GM19025 (cell line): ENCODE measurements at regions not wholly inside any gene's neighbourhood (a gene's known extent, or its start where the extent isn't known, plus 50 kb on each side); places are given as distances from the start of the nearest gene placed in this dataset.

Source experiments
- ATAC-seq: cut with Tn5 transposase; IDR thresholded peaks from one replicate; pipeline ENCODE4 v1.9.1; 2021; ENCODE audit warnings: mild to moderate bottlenecking, low read depth, moderate library complexity; ENCODE audit not compliant: unreplicated experiment

DNA sequence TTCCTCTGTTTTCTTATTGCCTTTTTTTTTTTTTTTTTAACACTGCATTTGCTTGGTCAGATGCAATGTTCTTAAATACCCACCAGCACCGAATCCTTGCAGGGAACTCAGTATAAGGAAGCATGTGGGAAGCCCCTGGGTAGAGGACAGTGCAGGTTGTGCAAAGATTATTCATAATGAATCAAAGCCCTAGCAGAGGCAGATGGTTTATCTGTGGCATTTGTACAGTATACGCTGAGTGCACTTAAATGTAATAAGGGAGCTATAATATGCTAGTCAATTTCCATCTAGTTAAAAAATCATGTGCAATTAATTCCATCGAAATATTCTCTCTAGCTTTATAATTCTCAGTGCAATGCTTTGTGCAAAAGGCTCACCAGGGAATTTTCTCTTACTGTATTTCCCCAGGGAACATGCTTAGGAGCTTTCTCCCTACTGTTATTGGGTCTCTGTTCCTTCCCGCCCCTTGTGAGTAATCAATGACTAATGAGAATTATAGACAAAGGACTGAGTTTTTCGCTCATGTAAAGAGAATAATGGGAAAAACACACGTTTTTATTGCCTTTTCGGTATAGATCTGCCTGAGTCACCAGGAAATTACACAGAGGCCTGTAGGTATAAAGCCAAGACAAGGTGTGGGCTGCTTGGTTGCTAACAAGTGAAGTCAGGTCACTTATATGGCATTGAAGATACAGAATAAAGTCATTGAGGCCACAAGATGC lies 1214.3 kb upstream of the TMEM132C start:
- ATAC-seq, result no peak

DNA sequence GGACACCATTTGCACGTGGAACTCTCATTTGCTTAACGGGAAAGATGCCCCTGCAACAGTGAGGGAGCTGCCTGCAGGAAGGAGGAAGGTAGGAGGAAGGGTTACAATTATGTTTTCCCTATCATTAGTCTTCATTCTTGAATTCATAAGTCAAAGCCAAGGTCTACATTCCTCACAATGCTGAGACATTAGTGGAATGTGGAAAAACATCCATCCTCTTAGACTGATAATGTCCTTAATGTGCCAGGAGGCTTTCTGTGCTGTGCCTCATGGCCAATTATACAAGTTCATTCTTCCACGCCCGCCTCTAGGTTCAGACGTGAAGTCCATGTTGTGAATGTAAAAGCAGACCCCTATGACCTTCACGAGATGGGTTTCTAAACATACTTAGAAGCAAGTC lies 1212.4 kb upstream of the TMEM132C start:
- ATAC-seq, result no peak

DNA sequence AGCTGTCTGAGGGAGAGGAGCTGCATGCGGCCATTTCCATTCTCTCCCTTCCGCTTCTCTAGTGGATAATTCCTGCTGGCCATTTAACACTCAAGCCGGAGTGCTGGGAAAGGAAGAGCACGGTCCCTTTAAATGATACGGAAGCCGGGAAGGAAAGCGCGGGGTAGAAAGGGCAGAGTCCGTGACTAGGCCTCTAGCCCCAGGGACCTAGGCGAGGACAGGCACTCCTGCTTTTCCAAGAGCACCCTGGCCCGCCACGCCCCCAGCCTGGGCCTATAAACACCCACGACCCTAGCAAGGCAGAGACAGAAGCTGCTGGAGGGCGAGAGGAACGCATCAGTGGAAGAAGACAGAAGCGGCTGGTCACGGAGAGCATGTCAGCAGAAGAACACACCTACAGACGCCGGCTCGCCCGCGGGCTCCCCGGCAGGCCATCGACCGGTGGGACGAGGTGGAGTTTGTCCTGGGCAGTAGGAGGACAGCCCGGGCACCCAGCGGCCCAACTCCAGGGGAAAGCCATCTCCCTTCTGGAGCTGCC lies 1206.6 kb upstream of the TMEM132C start:
- ATAC-seq, result no peak

DNA sequence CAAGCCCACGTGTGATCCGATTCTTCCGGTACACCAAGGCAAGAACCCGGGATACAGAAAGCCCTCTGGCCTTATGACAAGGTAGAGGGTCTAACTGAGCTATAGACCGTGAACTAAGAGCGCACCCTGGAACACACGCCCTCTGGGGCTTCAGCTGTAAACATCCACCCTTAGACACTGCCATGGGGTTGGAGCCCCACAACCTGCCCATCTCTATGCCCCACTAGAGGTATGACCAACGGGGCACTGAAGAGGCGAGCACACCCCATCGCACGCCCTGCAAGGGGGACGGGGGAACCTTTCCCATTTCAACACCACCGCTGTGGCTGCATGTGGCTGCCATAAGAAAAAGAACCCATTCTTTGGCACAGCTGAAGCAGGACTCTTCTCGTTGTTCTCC lies 1206.0 kb upstream of the TMEM132C start:
- ATAC-seq, result no peak

DNA sequence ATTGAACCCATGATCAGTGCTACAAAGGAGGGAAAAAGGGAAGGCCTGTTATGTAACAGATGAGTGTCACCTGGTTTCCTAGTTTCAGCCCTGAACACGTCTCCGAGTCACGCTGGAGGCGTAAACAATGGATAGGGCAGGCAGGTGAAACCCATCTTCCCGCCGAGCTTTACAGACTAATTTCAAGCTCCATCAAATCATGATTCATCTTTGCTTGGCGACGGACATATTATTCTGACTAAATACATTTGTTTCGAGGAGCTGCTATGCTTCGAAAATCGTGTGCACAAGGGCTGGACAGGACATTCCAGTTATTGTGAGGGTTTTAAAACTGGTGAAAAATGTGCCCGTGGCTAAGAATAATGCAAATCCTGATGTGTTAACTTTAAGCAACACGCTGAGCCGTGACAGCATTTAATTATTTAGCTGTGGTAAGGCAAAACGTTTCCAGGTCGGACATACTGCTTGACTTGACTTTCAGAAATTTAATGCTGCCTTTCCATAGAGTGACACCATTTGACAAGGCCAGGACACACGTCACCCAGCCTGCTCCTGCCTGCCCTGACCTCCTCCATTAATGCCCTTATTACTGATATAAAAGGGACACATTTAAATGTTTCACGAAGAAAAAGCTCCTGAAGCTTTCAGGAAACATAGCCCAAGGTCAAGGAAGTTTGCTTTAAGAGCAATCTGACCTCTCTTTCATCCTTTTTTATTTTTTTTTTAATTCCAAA lies 1203.5 kb upstream of the TMEM132C start:
- ATAC-seq, result no peak

DNA sequence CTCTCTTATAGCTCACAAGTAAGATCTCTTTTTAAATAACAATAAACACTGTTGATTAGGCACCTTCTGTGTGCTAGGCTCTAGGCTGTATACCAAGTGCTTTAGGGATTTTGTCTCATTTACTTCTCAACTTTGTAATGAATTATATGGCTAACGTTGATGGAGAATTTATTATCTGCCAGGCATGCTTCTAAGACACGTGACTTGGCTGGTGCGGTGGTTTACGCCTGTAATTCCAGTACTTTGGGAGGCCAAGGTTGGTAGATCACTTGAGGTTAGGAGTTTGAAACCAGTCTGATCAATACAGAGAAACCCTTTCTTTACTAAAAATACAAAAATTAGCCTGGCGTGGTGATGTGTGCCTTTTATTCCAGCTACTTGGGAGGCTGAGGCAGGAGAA lies 1202.8 kb upstream of the TMEM132C start:
- no peak for ATAC-seq

DNA sequence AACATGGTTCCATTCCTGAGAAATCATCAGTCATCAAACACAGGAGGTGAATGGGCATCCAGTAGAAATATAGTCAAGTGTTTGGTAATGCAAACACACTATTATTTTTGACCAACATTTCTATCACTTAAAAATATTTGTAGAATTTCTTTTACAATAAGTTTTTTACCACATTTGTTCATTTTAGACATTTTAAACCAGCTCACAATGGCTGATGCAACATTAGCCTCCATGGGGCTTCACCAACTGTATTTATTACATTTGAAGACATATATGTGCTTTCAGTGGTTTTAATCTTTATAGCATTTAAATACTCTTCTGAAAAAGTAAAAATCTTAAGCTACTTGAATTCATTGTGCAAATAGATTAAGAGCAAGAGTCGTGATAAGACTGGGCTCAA lies 1201.4 kb upstream of the TMEM132C start:
- ATAC-seq, result no peak

DNA sequence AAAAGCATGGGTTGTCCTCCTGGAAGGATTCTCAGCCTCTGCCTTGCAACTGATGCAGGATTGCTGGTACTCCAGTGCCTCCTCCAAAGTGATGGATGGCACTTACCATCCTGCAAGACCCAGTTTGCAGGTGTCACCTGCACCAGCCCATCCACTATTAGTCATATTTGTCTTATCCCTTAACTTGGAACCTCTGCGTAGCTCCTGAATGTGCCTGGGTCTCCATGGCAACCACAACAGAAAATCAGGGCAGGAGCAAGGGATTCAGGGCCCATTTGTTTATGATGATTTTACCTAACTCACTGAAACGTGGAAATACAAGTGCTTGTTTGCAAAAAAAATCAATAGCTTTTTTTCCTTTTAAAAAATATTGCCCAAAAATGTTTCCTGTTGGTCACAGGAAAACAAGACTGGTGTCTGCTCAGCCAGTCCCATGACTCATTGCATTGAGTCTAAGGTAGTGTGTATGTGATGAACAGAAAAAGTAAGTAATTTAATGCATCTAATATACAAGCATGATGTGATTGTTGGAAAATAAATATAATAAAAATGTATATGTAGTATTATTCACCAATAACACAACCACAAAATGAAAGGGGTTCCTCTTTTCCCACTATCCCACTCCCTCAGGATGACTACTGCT lies 1196.3 kb upstream of the TMEM132C start:
- no peak for ATAC-seq

DNA sequence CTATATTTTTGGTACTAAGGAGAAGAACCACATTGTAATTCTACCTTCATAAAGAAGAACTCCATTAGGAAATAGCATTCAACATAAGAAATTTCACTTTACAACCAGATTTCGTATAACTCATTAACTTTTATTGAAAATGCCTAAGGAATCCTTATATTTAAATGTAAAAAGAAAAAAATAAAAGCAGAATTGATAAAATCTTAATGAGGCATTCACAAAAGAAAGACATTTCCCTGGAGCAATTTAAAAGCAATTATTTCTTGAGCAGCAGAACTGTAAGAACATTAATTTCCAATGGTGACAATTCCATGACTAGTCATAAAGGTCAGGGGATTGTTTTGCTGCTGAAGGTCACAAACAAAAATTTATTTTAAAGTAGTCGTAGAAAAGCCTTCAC lies 1192.8 kb upstream of the TMEM132C start:
- ATAC-seq, result no peak

DNA sequence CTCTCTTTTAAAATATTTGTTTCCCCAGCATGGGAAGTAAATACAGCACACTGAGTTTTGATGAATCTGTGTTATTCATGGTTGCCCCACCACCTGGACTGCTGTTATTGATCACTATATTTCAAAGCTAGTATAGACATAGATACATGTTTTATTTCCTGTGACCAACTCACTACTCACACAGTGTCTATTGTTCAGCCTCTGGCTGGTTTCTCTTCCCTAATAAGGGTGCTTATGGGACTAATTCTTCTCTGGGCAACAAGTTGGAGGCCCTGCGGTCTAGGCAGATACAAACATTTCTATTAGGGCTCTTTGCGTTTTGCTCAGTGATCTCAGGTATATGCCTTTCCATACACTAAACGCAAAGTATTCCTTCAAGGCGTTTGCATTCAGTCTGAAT lies 1191.0 kb upstream of the TMEM132C start:
- no peak for ATAC-seq

DNA sequence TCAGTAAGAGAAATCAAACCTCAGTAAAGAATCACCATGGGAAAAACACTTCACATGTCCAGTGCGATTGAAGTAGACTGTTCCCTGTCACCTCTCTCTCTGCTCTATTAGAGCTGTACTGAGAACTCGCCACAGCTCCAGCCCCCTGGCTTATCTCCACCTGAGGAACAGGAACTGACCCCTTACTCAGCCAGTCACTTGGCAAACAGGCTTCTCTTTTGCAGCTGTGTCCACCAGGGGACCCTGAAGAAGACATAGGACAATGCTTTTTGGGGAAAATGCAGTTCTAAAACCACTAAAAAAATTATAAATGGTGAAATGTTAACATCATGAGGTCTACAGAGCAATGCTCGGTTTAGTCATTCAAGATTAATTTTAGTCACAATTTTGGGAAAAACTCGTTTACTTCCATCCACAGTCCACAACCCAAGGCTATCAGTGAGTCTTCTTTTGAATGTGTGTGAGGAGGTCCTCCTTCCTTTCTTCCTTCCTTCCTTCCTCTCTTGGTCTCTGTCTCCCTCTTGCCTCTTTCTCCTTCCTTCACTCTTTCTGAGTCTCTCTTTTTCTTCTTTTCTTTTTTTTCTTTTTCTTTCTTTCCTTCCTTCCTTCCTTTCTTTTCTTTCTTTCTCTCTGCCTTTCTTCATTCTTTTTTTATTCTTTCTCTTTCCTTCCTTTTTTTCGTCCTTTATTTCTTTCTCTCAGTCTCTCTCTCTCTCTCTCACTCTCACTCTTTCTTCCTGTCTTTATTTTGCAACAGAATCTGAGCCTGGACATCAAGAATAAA lies 1189.5 kb upstream of the TMEM132C start:
- ATAC-seq, result no peak

DNA sequence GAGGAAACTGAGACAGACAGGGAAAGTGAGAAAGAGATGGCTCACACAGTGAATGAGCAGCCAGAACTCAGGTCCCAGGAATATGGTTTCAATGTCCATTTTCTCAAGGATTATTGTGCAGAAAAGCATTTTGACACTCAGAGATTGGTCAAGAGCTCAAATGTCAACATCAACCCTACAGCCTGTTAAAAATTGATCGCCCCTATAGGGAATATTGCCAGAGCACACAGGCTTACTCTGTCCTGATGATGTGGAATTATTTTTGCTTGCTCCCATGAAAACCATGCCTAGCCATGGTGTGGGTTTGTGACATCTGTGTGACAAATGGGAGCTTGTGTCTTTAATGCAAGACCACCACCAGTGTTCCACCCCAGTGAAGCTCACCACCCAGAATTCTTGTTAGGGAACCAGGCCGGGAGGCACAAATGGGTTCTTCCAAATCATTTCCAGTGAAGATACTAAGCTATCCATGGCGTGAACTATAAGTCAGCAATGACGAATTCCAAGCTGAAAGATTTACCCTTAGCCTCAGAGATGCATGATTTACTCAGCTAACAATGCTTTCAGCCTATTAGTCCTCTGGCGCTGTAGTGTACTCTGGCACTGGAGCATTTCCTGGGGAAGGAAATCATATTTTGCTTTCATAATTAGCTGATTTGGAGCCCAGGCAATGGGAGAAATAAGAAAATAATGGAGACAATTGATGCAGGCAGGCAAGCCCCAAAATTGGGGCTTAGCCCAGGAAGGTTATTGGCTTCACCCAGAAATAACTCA lies 1188.2 kb upstream of the TMEM132C start:
- ATAC-seq, result no peak

DNA sequence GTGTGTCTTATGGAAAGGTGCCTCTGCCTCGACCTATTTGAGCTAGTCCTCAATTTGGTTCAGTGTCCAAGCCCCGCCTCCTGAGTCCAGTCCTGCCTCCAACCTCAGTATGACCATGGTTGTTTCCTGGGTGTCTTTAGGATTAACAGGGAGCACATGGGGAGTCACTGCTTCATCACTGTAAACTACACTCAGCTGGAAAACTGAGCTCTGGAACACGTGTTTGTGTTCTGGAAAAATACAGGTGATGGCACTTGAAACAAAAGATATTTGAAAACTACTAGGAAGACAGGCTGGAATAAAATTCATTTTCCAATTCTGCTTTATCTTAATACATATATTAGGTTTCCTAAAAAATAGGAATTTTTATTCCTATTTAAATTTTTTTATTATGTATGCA lies 1187.3 kb upstream of the TMEM132C start:
- ATAC-seq, result no peak

DNA sequence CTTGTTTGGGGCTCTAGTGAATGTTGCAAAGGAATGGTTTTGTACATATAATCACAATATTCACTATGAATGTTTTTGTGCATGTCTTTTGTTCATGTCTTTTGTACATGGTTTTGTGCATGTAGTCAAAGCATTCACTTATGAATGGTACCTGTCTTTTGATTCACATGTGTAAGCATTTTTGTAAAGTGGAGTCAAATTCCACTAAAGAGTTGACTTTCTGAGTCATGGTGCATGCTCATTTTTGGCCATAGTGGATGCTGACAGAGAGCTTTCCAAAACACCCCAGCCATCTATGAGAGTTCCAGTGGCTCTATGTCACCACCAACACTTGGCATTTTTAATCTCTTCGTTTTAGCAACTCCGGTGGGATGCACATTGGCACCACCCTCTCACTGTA lies 1185.9 kb upstream of the TMEM132C start:
- no peak for ATAC-seq

DNA sequence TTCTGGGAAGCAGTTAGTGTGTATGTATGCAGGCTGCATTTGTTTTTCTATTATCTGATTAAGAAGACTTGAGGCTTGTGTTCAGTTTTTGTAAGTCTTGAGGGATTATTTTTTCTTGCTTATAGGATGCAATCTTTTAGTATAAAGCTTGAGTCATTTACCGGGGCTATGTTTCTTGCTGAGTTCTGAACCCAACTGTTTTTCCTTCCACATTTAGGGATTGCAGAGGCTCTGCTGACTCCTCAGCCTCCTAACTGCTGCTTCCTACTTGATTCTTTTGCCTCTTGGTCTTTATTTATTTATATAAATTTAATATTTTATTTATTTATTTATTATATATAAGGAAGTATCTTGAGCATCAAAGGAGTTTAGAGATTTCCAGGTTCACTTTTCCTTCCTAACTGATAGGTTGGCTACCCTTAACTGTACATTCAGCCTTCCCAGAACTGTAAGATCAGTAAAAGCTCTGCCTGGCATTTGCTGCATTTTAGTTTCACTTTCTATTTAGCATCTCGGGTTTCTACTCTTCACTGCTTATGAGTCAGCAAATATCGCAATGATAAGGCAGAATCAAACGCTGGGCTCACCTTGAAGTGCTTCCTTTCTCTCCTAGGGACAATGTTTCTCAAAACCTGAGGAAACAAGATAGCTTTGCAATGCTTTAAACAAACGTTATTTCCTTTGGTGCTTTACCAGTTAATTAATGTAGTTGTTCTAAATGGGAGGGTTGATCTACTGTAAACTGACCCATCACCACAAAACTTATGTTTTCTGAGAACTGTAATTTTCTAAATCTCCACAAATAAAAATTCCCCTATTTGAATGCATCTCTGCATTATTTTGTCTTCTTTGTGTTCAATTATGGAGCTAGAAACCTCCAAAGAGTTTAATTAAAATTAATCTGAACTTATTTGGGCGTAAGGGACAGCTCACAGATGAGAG lies 1183.7 kb upstream of the TMEM132C start:
- ATAC-seq, result peak; percentile 73

DNA sequence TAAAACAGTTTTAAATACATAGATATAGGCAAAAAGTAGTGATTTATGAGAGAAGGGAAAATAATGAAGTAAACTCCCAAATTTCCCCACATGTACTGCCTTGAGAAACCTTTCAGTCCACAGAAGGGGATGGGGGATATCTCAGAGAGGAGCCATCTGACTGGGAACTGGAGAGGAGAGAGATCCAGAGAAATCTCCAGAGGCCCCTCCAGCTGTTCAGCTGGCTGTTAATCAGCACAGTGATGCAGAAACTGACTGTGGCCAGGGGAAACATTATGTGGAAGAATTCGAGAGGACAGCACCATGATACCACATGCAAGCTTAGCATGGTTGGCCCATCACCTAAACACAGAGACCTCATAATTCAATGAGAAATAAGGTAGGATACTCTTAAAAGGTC lies 1165.9 kb upstream of the TMEM132C start:
- no peak for ATAC-seq

DNA sequence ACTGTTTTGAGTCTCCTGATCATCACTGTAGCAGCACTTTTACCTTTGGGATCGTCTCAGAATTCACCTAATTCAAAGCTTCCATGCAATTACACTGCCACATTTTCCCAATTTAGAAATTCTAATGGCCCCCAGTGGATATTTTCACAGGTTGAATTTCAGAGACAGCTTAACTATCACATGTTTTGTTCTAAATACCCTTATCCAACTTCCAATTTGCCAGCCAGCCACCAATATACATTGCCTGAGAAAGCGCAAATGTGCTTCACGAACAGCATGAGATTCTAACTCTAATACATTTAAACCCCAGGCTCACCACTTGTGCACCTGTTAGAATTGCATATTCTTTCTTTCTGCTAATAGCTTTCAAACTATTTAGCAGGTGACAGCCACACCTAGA lies 1160.9 kb upstream of the TMEM132C start:
- no peak for ATAC-seq

DNA sequence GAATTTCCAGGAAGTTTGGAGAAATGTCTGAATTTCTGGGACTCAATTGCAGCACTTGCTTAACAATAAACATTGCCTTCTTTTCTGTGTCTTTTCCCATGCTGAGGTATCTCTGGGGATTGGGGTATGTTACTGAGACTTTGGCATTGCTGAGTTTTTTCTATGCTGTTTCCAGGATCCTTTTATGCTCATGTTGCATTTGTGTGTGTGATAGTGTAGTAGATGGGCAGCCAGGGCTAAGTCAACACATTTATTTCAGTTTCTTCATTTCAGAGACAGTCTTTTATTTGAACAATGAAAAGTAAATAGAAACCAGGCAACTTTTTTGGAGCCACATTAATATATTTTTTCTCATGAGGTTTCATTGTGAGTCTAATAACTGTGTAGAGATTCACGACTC lies 1160.3 kb upstream of the TMEM132C start:
- ATAC-seq, result no peak

DNA sequence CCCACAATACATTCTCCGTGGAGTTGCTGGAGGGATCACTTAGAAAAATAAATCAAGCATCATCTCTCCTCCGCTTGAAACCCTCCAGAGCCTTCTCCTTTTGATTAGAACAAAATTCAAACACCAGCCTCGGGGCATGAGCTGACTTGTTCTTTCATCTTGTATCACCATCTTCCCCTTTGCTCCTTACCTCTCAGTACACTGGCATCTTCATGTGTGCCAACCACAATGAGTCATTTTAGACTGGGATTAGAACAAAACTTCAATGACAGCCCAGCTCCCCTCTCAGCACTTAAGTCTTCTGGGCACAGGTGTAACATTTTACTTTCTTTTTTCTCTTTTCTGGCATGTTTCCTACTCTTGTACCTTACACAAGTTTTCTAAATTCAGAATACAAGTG lies 1159.2 kb upstream of the TMEM132C start:
- no peak for ATAC-seq
